Right atrium auricular region (tissue), 2 donors: ENCODE measurements at regions not wholly inside any gene's neighbourhood (a gene's known extent, or its start where the extent isn't known, plus 50 kb on each side); places are given as distances from the start of the nearest gene placed in this dataset.
"Not testable (repeated sequence)": the region's sequence is repeated elsewhere in the genome, so short reads cannot be mapped to it uniquely, and the experiment has no call there.

Experiments used
- DNase-seq: peaks from one replicate; pipeline ENCODE4 v3.0.0-alpha.2; 2019; ENCODE audit warnings: low spot score
- H3K27ac ChIP-seq, 2 donors: fragments of 200-600 bp; sonication (generic); 1 replicate in 1 of 2; 2 replicates in 1 of 2; pipeline ENCODE4 v1.5.1; 2016 to 2019
- H3K27me3 ChIP-seq, 2 donors: fragments of 200-600 bp; sonication (generic); one replicate each; pipeline versions ENCODE4 v1.5.1 to v1.6.0; 2017 to 2019
- H3K36me3 ChIP-seq: fragments of 200-600 bp; sonication (generic); one replicate; pipeline ENCODE4 v1.5.1; 2016
- H3K4me1 ChIP-seq, 2 donors: fragments of 200-600 bp; sonication (generic); one replicate each; pipeline versions ENCODE4 v1.5.1 to v1.6.0; 2017 to 2019
- H3K4me3 ChIP-seq, 2 donors: fragments of 200-600 bp; sonication (generic); 1 replicate in 1 of 2; 2 replicates in 1 of 2; pipeline ENCODE4 v1.5.1; 2017 to 2019; ENCODE audit warnings: mild to moderate bottlenecking in 1 of 2, moderate library complexity in 1 of 2
- H3K9me3 ChIP-seq, 2 donors: fragments of 200-600 bp; sonication (generic); one replicate each; pipeline ENCODE4 v1.5.1; 2019
- TF ChIP-seq, protein P1 (sequence below), 2 donors: fragments of 200-600 bp; sonication (generic); IDR thresholded peaks; one replicate each; pipeline ENCODE4 v1.5.1; 2019; ENCODE audit warnings: antibody characterized with exemption in 2 of 2

- no peaks in the 10 kb centered on the region for H3K9me3 ChIP-seq
- no peak overlapping the region for H3K4me3 ChIP-seq
- H3K27me3 ChIP-seq = no peaks in the 10 kb centered on the region
- H3K27ac ChIP-seq = no peak overlapping the region
- DNase-seq = no peak
- no peaks in the 10 kb centered on the region for H3K4me1 ChIP-seq
- TF ChIP-seq, protein P1, sequence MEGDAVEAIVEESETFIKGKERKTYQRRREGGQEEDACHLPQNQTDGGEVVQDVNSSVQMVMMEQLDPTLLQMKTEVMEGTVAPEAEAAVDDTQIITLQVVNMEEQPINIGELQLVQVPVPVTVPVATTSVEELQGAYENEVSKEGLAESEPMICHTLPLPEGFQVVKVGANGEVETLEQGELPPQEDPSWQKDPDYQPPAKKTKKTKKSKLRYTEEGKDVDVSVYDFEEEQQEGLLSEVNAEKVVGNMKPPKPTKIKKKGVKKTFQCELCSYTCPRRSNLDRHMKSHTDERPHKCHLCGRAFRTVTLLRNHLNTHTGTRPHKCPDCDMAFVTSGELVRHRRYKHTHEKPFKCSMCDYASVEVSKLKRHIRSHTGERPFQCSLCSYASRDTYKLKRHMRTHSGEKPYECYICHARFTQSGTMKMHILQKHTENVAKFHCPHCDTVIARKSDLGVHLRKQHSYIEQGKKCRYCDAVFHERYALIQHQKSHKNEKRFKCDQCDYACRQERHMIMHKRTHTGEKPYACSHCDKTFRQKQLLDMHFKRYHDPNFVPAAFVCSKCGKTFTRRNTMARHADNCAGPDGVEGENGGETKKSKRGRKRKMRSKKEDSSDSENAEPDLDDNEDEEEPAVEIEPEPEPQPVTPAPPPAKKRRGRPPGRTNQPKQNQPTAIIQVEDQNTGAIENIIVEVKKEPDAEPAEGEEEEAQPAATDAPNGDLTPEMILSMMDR (IDR thresholded peaks at IDR 0.05) = no peak
- no peaks in the 10 kb centered on the region for H3K36me3 ChIP-seq
Observed at GRCh38 chr4:166198516-166199310, 325.7 kb downstream of the TLL1 start.

- H3K4me3 ChIP-seq = no peak overlapping the region
- no peaks in the 10 kb centered on the region for H3K27me3 ChIP-seq
- TF ChIP-seq, protein P1 (IDR thresholded peaks at IDR 0.05) = no peak
- H3K9me3 ChIP-seq = no peaks in the 10 kb centered on the region
- no peaks in the 10 kb centered on the region for H3K36me3 ChIP-seq
- H3K27ac ChIP-seq = no peak overlapping the region
- no peak for DNase-seq
- H3K4me1 ChIP-seq = no peaks in the 10 kb centered on the region
Observed at GRCh38 chr4:166202991-166203390, 330.0 kb downstream of the TLL1 start.

DNA sequence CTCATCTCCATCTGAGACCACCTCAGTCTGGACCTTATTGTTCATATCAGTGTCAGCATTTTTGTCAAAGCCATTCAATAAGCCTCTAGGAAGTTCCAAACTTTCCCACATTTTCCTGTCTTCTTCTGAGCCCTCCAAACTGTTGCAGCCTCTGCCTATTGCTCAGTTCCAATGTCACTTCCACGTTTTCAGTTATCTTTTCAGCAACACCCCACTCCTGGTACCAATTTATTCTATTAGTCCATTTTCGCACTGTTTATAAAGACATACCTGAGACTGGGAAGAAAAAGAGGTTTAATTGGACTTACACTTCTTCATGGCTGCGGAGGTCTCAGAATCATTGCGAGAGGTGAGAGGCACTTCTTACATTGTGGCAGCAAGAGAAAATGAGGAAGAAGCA, 339.3 kb downstream of the TLL1 start:
- not testable (repeated sequence) for H3K4me3 ChIP-seq, H3K36me3 ChIP-seq, DNase-seq, H3K27ac ChIP-seq, H3K4me1 ChIP-seq, H3K27me3 ChIP-seq
- H3K9me3 ChIP-seq = peaks cover 0 to 25% of the 10 kb centered on the region in 2 donors

- TF ChIP-seq, protein P1 (IDR thresholded peaks at IDR 0.05) = no peak
- no peak for DNase-seq
- H3K4me3 ChIP-seq = no peak overlapping the region
- no peaks in the 10 kb centered on the region for H3K27me3 ChIP-seq
- H3K36me3 ChIP-seq = no peaks in the 10 kb centered on the region
- H3K9me3 ChIP-seq = no peaks in the 10 kb centered on the region
- no peaks in the 10 kb centered on the region for H3K4me1 ChIP-seq
- H3K27ac ChIP-seq = no peak overlapping the region
Observed at GRCh38 chr4:166222271-166222670, 349.2 kb downstream of the TLL1 start.

GRCh38 chr4:166228112-166228511, 355.1 kb downstream of the TLL1 start:
- Histone ChIP-seq H3K27me3 (no peaks in the 10 kb centered on the region), H3K27ac (no peak overlapping the region), H3K36me3 (no peaks in the 10 kb centered on the region), H3K4me3 (no peak overlapping the region), H3K4me1 (no peaks in the 10 kb centered on the region), H3K9me3 (no peaks in the 10 kb centered on the region)
- DNase-seq = no peak
- TF ChIP-seq, protein P1 (IDR thresholded peaks at IDR 0.05) = no peak

GRCh38 chr4:166229799-166230198, 356.8 kb downstream of the TLL1 start:
- no peak for DNase-seq
- no peaks in the 10 kb centered on the region for H3K4me1 ChIP-seq
- no peaks in the 10 kb centered on the region for H3K36me3 ChIP-seq
- no peak overlapping the region for H3K4me3 ChIP-seq
- H3K27me3 ChIP-seq = no peaks in the 10 kb centered on the region
- H3K27ac ChIP-seq = no peak overlapping the region
- H3K9me3 ChIP-seq = no peaks in the 10 kb centered on the region
- TF ChIP-seq, protein P1 (IDR thresholded peaks at IDR 0.05) = no peak
